HL-60 (cell line): ENCODE measurements at regions not wholly inside any gene's neighbourhood (a gene's known extent, or its start where the extent isn't known, plus 50 kb on each side); places are given as distances from the start of the nearest gene placed in this dataset.

Experiments
- GABPA ChIP-seq: IDR thresholded peaks from 2 replicates; pipeline ENCODE4 v1.6.1; 2012; ENCODE audit warnings: low read depth
- TF ChIP-seq, protein P1 (sequence below): IDR thresholded peaks from one replicate; pipeline ENCODE4 v1.5.1; 2011; ENCODE audit warnings: low read length, control low read depth, inconsistent platforms; ENCODE audit not compliant: insufficient read depth
- TF ChIP-seq, protein P2 (sequence below): IDR thresholded peaks from 2 replicates; pipeline ENCODE4 v1.6.1; 2012; ENCODE audit warnings: low read depth; ENCODE audit not compliant: insufficient replicate concordance

DNA sequence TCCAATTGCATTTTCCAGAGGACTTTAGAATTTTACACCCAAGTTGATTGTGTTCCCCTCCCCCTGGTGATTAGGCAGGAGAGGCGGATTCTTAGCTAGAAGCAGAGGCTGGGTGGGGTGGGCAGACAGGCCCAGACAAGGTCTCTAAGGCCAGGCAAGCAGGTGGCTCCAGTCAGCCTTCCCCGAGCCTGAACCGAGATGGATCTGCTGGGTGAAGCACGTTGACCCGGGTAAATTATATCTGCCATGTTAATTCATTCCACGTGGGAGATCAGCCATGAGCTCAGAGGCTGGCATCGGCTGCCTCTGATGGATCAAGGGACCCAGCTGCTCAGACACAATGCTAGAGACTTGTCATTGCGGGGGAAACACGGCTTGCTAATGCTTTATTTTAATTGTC is 159.5 kb upstream of the MAFB start:
- TF ChIP-seq, protein P1, sequence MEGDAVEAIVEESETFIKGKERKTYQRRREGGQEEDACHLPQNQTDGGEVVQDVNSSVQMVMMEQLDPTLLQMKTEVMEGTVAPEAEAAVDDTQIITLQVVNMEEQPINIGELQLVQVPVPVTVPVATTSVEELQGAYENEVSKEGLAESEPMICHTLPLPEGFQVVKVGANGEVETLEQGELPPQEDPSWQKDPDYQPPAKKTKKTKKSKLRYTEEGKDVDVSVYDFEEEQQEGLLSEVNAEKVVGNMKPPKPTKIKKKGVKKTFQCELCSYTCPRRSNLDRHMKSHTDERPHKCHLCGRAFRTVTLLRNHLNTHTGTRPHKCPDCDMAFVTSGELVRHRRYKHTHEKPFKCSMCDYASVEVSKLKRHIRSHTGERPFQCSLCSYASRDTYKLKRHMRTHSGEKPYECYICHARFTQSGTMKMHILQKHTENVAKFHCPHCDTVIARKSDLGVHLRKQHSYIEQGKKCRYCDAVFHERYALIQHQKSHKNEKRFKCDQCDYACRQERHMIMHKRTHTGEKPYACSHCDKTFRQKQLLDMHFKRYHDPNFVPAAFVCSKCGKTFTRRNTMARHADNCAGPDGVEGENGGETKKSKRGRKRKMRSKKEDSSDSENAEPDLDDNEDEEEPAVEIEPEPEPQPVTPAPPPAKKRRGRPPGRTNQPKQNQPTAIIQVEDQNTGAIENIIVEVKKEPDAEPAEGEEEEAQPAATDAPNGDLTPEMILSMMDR, result no peak
- TF ChIP-seq, protein P2, sequence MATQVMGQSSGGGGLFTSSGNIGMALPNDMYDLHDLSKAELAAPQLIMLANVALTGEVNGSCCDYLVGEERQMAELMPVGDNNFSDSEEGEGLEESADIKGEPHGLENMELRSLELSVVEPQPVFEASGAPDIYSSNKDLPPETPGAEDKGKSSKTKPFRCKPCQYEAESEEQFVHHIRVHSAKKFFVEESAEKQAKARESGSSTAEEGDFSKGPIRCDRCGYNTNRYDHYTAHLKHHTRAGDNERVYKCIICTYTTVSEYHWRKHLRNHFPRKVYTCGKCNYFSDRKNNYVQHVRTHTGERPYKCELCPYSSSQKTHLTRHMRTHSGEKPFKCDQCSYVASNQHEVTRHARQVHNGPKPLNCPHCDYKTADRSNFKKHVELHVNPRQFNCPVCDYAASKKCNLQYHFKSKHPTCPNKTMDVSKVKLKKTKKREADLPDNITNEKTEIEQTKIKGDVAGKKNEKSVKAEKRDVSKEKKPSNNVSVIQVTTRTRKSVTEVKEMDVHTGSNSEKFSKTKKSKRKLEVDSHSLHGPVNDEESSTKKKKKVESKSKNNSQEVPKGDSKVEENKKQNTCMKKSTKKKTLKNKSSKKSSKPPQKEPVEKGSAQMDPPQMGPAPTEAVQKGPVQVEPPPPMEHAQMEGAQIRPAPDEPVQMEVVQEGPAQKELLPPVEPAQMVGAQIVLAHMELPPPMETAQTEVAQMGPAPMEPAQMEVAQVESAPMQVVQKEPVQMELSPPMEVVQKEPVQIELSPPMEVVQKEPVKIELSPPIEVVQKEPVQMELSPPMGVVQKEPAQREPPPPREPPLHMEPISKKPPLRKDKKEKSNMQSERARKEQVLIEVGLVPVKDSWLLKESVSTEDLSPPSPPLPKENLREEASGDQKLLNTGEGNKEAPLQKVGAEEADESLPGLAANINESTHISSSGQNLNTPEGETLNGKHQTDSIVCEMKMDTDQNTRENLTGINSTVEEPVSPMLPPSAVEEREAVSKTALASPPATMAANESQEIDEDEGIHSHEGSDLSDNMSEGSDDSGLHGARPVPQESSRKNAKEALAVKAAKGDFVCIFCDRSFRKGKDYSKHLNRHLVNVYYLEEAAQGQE, result no peak
- TF ChIP-seq GABPA, result no peak
